SIG-M5 (cell line): ENCODE measurements at regions not wholly inside any gene's neighbourhood (a gene's known extent, or its start where the extent isn't known, plus 50 kb on each side); places are given as distances from the start of the nearest gene placed in this dataset.

Experiments
- DNase-seq: peaks from one replicate; lab custom pipeline; 2025; lab: John Stamatoyannopoulos, UW

DNA sequence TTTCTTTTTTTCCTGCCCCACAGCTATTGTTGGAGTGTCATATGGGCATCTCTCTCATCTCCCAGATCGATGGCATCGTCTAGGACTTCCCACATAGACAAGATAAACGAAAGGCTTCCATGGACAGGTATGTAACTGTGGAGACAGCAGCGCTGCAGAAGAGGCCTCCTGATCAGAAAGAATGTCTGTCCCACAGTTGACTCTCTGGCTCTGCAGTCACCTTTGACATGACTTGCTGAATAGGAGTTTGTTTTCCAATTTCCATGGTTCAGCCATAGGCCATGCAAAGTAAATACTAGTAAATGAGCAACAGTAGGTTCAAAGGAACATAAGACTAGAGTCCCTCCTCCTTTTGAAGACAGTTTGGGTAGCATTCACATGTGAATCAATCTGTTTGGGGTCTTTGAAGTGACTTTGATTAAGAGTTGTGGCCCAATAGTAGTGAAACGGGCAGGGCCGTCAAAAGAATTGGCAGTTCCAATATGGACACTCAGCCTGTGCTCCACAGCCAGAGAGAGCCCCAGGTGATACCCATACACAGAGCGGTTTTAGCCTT is 134.7 kb upstream of the IFNGR1 start:
- DNase-seq = no peak

DNA sequence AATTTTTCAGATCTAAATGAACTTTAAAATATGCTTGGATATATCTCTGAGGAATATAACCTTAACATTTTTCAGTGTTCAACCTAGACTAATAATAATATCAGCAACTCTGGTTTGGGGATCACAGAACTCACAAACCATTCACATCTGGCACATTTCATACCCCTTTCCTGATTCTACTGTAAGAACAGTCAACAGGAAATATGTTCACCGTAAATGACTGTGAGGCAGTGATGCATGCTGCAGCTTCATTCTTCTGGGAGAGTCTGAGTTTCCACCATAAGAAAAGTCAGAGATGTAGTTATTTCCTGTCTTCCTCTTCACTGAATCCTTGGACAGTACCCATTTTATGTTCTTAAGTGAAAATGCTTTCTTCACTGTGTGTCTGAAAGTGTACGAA is 134.2 kb upstream of the IFNGR1 start:
- DNase-seq = no peak

DNA sequence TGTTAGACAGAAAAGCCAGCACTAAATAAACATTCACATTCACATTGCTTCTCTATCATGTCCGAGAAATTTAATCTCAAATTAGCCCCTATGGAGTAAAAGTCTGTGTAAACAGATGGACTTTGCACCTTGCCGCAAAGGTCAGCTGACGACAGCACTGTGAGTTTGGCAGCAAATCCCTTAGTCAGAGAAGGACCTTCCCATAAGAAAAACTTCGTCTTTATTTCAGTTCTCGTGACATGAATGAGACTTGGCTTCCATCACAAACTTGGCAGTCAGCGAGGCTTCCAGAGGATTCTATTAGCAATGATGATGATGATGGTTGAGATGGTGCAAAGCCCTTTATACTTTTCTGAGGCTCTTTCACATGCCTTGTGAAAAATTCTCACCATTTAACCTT is 133.7 kb upstream of the IFNGR1 start:
- no peak for DNase-seq

DNA sequence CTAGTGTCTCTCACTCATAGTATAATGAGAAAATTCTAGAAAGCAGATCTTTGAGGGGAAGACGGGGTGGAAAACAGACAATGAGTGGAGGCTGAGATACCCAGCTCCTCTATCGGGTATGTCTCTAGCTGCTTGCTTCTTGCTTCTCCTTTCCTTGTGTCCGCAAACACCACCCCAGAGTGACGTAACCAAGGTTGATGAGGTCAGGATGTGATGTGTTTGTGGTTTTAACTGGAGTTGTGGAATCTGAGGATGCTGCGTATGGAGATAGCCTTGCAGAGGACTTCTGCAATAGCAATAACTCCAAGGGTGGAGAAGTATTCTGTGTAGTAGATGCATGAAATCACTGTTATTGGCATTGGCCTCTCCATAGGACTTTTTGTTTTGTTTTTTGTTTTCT is 132.7 kb upstream of the IFNGR1 start:
- no peak for DNase-seq

DNA sequence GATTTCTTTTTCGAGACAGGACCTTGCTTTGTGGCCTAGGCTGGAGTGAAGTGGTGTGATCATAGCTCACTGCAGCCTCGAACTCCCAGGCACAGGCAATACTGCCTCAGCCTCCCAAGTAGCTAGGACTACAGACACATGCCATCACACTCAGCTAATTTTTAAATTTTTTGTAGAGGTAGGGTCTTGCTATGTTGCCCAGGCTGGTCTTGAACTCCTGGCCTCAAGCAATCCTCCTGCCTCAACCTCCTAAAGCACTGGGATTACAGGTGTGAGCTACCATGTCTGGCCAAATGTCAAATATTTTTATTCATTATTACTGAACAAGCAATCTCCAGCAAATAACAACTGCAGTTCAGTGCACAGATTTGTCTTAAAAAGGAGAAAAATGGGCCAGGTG is 131.7 kb upstream of the IFNGR1 start:
- DNase-seq = no peak

DNA sequence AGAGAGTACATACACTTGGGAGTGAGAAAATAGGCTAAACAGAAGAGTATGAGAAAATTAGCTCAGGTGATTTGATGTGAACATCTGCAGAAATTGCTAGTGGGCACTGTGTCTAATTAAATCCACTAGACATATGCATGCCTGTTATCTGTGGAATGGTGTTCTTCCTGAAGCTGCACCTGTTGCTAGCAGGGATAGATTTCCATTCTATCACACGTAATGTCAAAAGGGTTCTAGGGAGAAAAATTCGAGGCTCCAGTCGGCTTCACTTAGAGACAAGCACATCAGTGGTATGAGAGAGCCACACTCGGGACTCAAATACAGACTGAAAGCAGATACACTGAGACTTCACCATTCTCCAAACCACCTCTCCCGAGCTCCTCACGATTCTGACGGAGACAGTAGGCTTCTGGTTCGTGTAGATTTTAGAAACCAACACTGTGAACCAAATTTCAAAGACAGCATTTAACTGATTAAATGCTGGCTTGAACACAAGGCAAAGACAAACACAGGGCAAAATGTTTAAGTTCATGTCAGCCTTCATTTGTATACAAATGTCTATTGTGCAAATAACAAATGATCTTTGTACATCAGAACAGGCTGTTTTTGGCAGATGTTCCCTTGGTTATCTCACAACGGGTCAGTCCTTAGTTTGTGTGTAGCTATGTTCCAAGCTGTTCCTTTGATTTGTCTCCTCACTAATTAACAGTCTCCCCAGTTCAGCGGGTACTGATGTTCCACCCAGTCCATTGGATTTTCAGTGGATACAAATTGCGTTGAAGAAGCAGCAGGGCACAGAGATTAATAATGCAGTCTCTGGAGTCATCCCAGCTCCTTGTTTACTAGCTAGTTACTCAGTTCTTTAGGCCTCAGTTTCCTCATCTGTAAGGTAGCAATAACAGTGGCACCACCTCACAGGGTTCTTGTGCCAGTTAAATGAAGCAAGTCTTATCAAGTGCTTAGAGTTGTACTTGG is 131.0 kb upstream of the IFNGR1 start:
- no peak for DNase-seq

DNA sequence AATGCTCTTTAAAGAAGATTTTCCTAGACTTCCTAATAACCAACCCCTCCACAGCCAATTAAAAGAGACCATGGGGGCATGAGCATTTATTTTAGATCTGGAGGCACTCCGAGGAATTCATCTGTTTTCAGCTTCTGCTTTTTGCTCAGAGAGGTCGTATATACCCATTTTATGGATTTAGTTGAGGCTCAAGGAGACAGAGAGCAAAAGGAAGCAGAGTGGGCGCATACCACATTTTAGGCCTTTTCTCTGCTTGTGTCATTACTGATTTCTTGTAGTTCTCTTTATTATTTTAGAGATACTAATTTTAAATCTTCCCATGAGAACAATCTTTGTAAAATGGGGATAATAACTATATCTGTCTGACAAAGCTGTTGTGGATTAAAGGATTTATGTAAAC is 129.6 kb upstream of the IFNGR1 start:
- no peak for DNase-seq

DNA sequence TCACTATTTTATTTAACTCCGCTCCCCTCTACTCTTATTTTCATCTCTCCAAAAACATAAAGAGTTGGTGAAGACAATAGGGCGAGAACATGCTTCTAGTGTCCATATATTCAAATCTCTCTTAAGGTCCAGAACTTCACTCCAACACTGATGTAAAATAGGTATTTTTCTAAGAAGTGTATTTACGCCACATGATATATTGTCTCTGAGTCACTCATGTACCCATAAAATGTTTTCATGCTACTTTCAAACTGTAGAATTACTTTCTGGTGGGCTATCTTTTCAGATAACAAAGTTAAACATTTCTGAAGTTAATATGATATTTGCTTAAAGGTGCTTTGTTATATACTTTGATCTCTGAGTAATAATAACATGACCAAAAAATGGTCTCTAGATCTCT is 124.1 kb upstream of the IFNGR1 start:
- no peak for DNase-seq

DNA sequence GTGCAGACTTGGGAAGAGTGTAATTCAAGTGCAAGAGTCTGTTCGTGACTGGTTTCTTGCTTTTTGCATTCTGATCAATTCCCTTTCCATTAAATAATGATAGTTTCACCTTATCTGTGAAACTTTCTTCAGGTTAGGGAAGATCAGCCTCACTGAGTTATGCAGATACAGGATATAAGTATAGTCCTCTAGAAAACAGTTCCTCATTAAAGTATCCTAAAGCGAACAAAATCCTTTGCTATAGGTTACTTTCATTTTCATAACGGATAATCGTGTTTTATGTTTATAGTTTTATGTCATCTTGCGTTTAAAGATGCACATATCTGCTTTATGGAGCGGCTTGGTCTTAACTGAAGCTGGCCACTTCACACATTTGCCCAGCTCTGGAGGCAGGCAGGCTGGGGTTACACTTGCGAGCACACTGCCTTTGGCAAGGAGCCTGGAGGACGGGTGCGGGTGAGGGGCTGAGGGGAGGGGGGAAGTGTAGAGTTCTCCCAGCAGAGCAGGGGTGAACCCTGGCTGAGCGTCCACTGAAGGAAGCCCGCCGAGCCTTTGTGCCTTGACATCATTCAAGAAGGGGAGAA is 123.5 kb upstream of the IFNGR1 start:
- no peak for DNase-seq

DNA sequence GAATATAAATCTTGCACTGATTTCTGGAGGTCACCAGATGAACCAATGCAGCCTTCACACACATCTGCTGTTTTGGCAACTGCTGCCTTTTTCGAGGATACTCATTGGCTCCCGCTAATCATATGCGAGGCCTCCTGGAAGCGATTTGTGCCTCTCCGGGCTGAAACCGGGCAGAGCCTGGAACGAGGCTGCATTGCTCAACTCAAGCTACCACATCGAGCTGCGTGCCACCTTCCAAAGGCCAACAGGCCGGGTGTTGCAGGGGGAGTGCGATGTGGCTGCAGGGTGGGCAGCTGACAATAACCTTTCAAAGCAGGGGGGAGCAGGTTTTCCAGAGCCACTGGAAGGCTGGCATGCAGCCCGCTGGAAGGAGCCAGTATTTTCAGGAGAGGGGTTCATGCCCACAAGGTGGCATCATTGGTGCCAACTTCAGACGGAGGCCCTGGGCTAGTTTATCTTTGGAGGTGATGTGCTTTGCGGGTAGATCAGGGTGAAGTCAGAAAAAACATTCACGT is 122.6 kb upstream of the IFNGR1 start:
- no peak for DNase-seq

DNA sequence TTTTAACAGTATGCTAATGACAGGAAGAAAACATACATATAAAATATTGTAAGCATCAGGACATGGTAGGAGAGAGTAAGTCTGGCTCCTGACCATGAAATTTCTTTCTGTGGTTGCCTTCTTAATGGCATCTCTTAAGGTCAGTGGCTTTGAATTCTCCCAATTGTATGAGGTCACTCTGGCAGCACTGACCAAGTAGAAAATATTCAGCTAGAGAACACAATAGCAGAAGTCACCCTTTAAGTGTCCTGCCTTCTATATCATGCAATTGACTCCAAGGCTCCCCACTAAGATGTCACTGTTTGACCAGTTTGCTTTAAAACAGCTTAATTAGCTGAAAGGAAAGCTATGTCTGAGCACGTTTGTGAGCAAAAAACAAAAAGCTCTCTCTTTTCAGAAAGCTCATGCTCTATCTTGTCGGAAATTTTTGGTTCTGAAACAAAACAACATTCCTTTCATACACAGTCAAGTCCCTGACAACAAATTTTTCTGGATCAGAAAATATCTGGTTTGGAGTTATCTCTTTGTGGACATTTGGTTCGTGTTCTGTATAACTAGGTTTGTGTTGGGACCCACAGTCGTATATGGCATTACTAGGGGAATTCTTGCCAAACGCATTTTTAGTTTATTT is 120.9 kb upstream of the IFNGR1 start:
- no peak for DNase-seq

DNA sequence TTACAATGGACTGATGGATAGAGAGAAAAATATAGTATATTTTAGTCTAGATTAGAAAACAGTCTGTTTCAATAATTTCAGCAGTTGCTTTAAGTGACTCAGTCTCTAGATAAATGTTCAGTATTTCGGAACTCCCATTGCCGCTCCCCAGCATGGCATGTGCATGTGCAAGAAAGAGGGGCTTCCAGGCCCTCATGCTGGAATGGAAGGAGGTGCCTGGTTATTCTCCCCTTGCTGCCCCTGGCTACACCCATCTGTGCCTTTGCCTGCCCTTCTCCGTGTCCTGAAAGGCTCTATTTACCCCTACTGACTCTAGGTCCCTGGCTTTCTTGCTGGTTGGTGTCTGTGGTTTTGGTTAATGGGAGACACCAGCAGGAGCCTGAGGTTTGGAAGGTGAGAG is 115.7 kb upstream of the IFNGR1 start:
- no peak for DNase-seq

DNA sequence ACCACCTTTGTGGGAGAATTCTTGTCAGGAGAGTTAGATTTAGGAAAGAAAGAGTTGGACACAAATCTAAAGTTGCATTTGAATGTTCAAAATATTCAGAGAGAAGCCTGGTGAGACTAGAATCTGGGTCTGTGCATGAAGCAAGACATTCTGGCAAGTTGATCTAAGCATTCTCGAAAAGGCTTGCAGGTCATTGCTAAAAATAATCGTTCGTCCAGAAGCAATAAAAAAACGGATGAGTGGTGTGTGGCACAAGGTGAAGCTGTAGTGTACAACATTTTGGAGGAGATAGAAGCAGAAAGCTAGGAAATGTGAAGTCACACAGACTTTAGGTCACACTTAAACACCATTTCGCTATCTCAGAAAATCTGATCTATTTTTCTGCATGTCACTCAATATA is 114.9 kb upstream of the IFNGR1 start:
- no peak for DNase-seq

DNA sequence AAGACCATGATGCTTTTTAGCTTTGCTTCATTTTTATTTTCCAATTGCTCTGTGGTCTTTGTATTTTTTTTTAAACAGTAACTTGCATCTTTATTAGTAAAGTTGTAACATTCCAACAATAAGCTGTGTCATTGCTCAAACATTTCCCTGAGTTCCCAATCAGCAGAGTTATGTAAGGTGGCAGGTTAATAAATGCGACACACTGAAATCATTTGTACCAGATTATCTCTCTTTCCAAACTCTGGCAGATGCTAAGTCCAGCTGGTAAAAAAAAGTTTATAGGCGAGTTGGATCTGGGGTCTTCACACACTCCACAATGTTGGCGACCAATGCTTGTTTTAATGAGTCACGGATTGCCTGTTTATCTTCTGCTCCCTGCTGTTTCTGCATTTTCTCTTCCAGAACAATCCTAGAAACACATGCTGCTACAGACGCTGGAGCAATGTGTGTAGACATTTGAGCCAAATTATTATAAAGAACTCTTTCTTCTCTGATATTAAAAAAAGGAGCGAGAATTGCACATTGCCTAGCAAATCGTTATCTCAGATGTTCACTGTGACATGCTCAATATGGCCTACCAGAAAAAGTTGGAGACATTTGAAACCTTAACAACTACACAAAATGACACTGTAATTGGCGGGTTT is 113.6 kb upstream of the IFNGR1 start:
- DNase-seq = no peak

DNA sequence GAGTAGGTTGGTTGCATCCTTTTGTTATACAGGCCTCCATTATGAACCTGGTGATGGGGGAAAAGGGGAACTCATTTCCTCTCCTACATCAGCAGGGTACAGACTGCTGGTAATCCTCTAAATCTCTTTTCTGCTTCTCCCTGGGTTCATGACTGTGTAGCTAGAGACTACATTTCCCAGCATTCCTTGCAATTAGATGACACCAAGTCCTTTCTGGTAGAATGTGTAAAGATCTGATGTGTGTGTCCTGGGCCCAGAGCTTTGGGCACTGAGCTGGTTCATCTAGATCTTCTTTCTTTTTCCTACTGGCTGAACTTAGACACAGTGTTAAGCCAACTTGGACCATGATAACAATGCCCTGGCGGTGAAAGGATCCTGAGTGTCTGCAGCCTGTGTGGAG is 104.7 kb upstream of the IFNGR1 start:
- no peak for DNase-seq

DNA sequence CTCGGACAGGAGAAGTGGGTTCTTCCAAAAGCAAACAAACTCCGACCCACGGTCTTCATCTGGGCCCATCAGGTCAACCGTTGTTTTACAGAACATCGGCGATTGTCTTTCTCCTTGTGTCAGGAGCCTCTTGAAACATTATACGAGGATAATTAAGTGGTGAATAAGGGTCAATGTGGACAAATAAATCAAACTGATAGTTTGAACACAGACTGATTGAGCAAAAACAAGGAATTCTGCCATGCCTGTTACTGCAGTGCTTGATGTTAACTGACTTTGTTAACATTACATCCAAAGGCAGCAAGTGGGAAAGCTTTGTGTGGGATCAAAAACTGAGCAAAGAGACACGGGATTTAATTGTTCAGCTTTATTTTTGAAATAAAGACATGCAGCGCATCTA is 101.1 kb upstream of the IFNGR1 start:
- DNase-seq = no peak

DNA sequence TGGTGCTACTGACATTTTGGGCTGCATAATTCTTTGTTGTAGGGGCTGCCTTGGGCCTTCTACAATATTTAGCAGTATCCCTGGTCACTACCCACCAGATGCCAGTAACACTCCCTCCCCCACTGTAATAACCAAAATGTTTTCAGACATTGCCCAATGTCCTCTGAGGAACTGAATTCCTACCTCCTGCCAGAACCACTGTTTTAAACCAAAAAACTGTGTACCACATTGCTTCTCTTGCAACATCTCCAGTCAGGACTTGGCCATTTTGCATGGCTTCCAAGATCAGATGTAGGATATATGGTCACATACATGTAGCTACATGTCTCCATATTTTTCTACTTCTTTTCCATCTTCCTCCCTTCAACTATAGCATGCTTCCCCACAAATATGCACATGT is 97.4 kb upstream of the IFNGR1 start:
- DNase-seq = no peak

DNA sequence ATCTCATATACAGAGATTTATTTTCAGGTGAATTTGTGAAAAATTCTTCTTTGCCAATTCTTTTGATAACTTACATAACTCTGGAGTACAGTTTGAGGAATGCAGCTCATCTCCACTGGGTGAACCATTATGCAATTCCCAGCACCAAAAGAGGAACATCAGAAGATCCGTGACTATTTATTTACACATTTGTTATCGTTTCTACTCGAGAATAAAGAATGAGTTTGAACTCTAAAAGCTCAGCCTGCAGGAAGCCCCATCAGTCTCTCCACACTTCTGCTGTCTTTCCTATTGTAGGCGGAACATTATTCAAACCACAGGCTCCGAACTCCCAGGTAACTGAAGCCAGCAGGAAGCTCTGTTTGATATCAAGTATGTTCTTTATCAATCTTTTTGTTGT is 95.9 kb upstream of the IFNGR1 start:
- DNase-seq = no peak

DNA sequence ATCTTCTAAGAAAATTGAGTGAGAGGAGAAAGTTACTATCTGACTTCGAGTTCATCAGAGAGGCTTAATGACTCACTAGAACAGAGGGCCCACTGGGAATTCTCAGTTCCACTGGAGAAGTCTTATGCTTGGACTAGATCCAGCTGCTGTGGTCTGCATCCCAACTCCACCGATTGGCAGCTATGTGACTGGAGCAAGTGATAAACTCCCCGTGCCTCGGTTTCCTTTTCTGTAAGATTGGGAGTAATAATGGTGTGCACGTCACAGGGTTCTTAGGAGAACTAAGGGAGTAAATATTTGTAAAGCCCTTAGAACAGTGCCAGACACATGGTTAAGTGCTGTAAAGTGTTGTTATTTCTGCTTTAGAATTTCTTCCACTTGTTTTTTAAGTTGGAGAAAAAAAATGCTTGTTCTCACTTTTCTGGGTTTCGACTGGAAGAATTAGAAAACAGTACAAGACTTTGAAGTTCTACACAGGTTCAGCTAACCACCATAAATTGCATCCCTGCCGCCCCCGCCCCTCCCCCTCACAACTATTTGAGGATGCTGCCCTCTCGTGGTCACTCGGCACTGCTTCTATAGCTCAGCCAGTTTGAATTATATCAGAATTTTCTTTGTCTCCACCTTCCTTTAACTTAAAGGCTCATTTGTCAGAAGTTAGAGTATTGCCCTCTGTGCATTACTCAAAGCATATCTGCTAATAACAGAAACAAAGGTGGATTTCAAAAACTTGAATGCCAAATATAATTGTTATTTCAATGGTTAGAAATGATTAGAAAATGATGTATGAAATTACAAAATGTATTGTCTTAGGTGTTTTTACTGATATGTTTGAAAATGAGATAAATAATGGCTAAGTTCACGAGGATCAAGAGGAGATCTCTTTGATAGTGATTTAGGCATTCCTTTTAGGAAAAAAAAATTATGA is 95.0 kb upstream of the IFNGR1 start:
- DNase-seq = peak; percentile 28

DNA sequence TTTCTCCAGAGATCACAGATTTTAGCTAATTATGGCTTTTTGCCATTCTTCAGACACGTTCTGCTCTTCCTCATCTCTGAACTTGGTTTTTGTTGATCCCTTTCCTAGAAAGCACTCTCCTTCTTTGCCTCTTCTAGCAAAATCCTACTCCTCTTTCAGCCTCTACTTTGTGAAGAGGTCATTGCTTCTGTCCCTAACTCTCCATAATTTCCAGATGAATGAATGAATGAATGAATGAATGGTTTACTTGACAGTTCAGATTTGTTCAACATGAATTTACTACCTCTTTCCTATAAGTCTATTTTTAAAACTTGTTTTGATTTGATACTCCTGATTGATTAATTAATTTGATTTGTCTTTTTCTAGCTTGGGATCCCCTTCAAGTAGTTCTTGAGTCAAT is 94.0 kb upstream of the IFNGR1 start:
- DNase-seq = no peak

DNA sequence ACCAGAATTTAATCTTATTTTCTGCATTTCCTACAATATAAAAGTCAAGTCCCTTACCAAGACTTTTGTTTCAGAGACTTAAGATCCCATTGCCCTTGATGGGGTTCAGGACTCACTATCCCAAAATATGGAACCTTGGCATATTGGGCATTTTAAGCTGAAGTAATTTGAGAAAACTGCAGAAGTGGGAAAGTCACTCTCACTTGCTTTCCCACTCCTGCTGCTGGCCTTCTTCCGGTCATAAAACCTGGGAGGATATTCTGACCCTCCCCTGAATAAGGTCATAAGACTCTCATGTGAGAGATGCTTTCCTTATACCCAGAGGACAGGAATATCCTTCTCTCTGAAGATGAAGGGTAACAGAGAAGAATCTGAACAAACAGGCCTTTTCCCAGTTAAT is 92.8 kb upstream of the IFNGR1 start:
- no peak for DNase-seq
